Lung (tissue), 11 donors: ENCODE measurements at regions not wholly inside any gene's neighbourhood (a gene's known extent, or its start where the extent isn't known, plus 50 kb on each side); places are given as distances from the start of the nearest gene placed in this dataset.

Source experiments
- ATAC-seq: fragments of 200-7000 bp; cut with Tn5 transposase; one replicate; pipeline ENCODE4 v1.9.1; 2020; ENCODE audit warnings: moderate number of reproducible peaks; ENCODE audit not compliant: insufficient read depth, low FRiP score
- DNase-seq, 3 donors: peaks; one replicate each; pipeline ENCODE4 v3.0.0-alpha.2; 2013 to 2017
- H3K27ac ChIP-seq, 2 donors: one replicate each; pipeline ENCODE4 v1.5.1; 2013; ENCODE audit warnings: mild to moderate bottlenecking in 2 of 2, moderate library complexity in 2 of 2, control low read depth in 1 of 2, inconsistent platforms in 1 of 2, low read depth in 1 of 2, low read length in 1 of 2
- H3K27me3 ChIP-seq, 3 donors: one replicate each; pipeline ENCODE4 v1.5.1; 2013; ENCODE audit warnings: low read length in 2 of 3; ENCODE audit not compliant: control insufficient read depth in 3 of 3, insufficient read depth in 3 of 3
- H3K36me3 ChIP-seq, 4 donors: one replicate each; pipeline ENCODE4 v1.5.1; 2013; ENCODE audit warnings: low read length in 4 of 4, mild to moderate bottlenecking in 1 of 4, moderate library complexity in 1 of 4; ENCODE audit not compliant: control insufficient read depth in 4 of 4, insufficient read depth in 4 of 4
- H3K4me1 ChIP-seq, 5 donors: one replicate each; pipeline ENCODE4 v1.5.1; 2013; ENCODE audit warnings: low read length in 5 of 5, mild to moderate bottlenecking in 2 of 5, moderate library complexity in 1 of 5; ENCODE audit not compliant: control insufficient read depth in 5 of 5, insufficient read depth in 5 of 5
- H3K4me3 ChIP-seq: one replicate; pipeline ENCODE4 v1.5.1; 2013; ENCODE audit warnings: mild to moderate bottlenecking, control low read depth, moderate library complexity
- H3K9ac ChIP-seq, 2 donors: one replicate each; pipeline ENCODE4 v1.5.1; 2013; ENCODE audit warnings: low read length in 2 of 2, control low read depth in 1 of 2; ENCODE audit not compliant: insufficient read depth in 1 of 2
- H3K9me3 ChIP-seq, 4 donors: one replicate each; pipeline ENCODE4 v1.5.1; 2013; ENCODE audit warnings: low read length in 3 of 4, mild to moderate bottlenecking in 1 of 4, moderate library complexity in 1 of 4; ENCODE audit not compliant: control insufficient read depth in 4 of 4, insufficient read depth in 3 of 4
- WGBS, 2 donors: extraction: QIAGEN DNeasy Blood & Tissue Kit; methylation state at CpG; one replicate each; pipeline ENCODE4 v1.1.7; 2013; 5-methylcytosine and 5-hydroxymethylcytosine counted together
- TF ChIP-seq, protein P1 (sequence below): IDR thresholded peaks from 2 replicates; pipeline ENCODE4 v1.5.1; 2012; ENCODE audit warnings: mild to moderate bottlenecking; ENCODE audit errors: control extremely low read depth, extremely low read depth
- donor health status: control.
- donor health status: control.
- donor health status: Bipolar disorder and iron deficiency.
- donor health status: healthy.
- donor health status: DM: yes; HTN: yes; CAD: no.

DNA sequence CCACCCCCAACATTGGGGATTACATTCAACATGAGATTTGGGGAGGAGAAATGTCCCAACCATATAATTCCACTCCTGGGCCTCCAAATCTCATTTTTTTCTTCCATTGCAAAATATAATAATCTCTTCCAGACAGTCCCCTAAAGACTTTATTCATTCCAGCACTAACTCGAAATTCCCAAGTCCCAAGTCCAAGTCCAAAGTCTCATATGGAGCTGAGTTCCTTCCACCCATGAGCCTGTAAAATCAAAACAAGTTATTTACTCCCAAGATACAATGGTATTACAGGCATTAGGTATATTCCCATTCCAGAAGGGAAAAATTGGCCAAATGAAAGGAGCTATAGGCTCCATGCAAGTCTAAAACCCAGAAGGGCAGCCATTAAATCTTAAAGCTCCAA lies 56.7 kb downstream of the P2RY1 start:
- H3K9me3 ChIP-seq = peaks cover 0 to 4% (median 0%) of the 10 kb centered on the region in 4 donors
- no peak overlapping the region for H3K4me3 ChIP-seq
- TF ChIP-seq, protein P1, sequence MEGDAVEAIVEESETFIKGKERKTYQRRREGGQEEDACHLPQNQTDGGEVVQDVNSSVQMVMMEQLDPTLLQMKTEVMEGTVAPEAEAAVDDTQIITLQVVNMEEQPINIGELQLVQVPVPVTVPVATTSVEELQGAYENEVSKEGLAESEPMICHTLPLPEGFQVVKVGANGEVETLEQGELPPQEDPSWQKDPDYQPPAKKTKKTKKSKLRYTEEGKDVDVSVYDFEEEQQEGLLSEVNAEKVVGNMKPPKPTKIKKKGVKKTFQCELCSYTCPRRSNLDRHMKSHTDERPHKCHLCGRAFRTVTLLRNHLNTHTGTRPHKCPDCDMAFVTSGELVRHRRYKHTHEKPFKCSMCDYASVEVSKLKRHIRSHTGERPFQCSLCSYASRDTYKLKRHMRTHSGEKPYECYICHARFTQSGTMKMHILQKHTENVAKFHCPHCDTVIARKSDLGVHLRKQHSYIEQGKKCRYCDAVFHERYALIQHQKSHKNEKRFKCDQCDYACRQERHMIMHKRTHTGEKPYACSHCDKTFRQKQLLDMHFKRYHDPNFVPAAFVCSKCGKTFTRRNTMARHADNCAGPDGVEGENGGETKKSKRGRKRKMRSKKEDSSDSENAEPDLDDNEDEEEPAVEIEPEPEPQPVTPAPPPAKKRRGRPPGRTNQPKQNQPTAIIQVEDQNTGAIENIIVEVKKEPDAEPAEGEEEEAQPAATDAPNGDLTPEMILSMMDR = no peak
- H3K9ac ChIP-seq = no peak overlapping the region
- DNase-seq (no peak), ATAC-seq (no peak)
- H3K27ac ChIP-seq = no peak overlapping the region
- H3K4me1 ChIP-seq = peaks cover 0 to 2% (median 0%) of the 10 kb centered on the region in 5 donors
- H3K27me3 ChIP-seq = no peaks in the 10 kb centered on the region
- 91 to 96% methylated on average over 1 of the region's 1 CpG for WGBS, 2 donors
- H3K36me3 ChIP-seq = no peaks in the 10 kb centered on the region

DNA sequence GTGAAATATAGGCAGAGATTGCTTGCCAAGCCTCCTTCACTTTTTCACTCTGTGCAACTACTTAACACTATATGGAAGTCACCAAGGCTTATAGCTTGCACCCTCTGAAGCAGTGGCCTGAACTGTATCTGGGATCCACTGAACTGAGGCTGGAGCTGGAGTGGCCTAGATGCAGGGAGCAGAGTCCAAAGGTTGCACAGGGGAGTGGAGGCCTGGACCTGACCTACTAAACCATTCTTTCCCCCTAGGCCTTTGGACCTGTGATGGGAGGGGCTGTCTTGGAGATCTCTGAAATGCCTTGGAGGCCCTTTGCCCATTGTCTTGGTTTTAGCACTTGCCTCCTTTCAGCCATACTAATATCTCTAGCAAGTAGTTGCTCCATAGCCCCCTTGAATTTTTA lies 57.5 kb downstream of the P2RY1 start:
- Histone ChIP-seq H3K36me3 (no peaks in the 10 kb centered on the region), H3K27ac (no peak overlapping the region), H3K9ac (no peak overlapping the region), H3K9me3 (peaks cover 0 to 4% (median 0%) of the 10 kb centered on the region in 4 donors), H3K4me3 (no peak overlapping the region), H3K4me1 (peaks cover 0 to 2% (median 0%) of the 10 kb centered on the region in 5 donors), H3K27me3 (no peaks in the 10 kb centered on the region)
- TF ChIP-seq, protein P1 = no peak
- ATAC-seq = no peak
- no peak for DNase-seq

DNA sequence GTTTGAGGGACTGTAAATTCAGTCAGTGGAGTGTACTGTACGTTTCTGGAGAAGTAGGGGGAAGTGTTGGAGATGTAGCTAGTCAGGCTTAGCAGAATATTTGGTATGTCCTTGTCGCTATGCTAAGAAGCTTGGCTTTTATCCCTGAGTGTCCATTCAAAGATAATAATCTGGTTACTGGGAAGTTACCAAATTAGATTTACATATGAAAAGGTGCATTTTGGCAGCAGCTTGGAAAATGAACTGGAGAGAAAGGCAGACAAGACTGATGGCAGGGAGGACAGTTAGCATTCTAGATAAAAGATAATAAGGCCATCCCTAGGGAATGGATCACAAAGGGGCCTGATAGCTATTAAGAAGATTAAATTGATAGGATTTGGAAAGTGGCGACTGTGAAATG lies 58.7 kb downstream of the P2RY1 start:
- TF ChIP-seq, protein P1 = no peak
- no peaks in the 10 kb centered on the region for H3K36me3 ChIP-seq
- no peak overlapping the region for H3K9ac ChIP-seq
- DNase-seq = no peak
- ATAC-seq = no peak
- peaks cover 0 to 2% (median 0%) of the 10 kb centered on the region in 4 donors for H3K9me3 ChIP-seq
- no peak overlapping the region for H3K27ac ChIP-seq
- H3K4me1 ChIP-seq = no peaks in the 10 kb centered on the region
- H3K4me3 ChIP-seq = no peak overlapping the region
- H3K27me3 ChIP-seq = no peaks in the 10 kb centered on the region
- 54 to 62% methylated on average over 3 of the region's 3 CpGs for WGBS, 2 donors

DNA sequence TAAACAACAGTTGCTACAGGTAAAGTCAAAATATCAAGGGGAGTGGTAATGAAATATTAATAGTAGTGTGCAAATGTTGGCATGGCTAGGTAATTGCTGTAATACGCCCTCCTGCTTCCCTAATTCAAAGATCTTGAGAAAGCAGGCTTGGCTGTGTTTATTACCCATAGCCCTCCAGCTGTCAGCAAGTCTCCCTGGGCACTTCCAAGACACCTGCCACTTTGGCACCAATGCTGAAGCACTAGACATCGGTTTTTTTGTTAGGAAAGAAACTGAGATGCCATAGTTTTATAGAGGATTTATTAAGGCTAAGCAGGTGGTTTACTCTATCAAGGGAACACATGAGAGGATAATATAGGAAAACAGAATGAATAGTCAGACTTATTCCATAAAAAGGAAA lies 64.4 kb downstream of the P2RY1 start:
- no peak for ATAC-seq
- Histone ChIP-seq H3K27ac (no peak overlapping the region), H3K4me1 (no peaks in the 10 kb centered on the region), H3K9ac (no peak overlapping the region), H3K4me3 (no peak overlapping the region), H3K36me3 (no peaks in the 10 kb centered on the region), H3K27me3 (no peaks in the 10 kb centered on the region), H3K9me3 (no peaks in the 10 kb centered on the region)
- 74 to 75% methylated on average over 2 of the region's 2 CpGs for whole genome bisulfite sequencing, 2 donors
- TF ChIP-seq, protein P1 = no peak
- DNase-seq = no peak
